ENCODE measurements at regions not wholly inside any gene's neighbourhood (a gene's known extent, or its start where the extent isn't known, plus 50 kb on each side); places are given as distances from the start of the nearest gene placed in this dataset.

- Histone ChIP-seq H3K4me3 (ENCODE audit: insufficient read depth, low read depth, low read length) (no peak overlapping the region), H3K4ac (ENCODE audit: low read depth, low read length) (no peak overlapping the region), H3K27ac (ENCODE audit: insufficient read depth, low read length) (no peak overlapping the region), H3K18ac (ENCODE audit: low read depth, low read length) (no peak overlapping the region), H2AK5ac (ENCODE audit: low read depth, low read length) (no peak overlapping the region), H3K23ac (ENCODE audit: low read depth, low read length) (no peak overlapping the region), H4K5ac (ENCODE audit: low read depth, low read length) (no peak overlapping the region), H2AFZ (replicated peaks; ENCODE audit: low read length, poor library complexity) (no peak overlapping the region), H2AK9ac (replicated peaks; ENCODE audit: low read depth, low read length, poor library complexity) (no peak overlapping the region), H2BK5ac (ENCODE audit: low read depth, low read length, poor library complexity, severe bottlenecking) (no peak overlapping the region), H3K9ac (ENCODE audit: low read depth, low read length) (no peak overlapping the region), H2BK15ac (ENCODE audit: low read depth, low read length) (no peak overlapping the region), H4K20me1 (ENCODE audit: insufficient read depth, low read length) (no peaks in the 10 kb centered on the region), H3K27me3 (ENCODE audit: control insufficient read depth, insufficient read depth, low read length) (no peaks in the 10 kb centered on the region; the same call in 1 of the 2 replicates), H3K36me3 (ENCODE audit: control insufficient read depth, insufficient read depth, low read length) (no peaks in the 10 kb centered on the region), H3K14ac (replicated peaks; ENCODE audit: low read depth, low read length) (no peak overlapping the region), H3K4me1 (ENCODE audit: control insufficient read depth, insufficient read depth, low read length) (no peaks in the 10 kb centered on the region), H2BK20ac (ENCODE audit: low read depth, low read length) (no peak overlapping the region), H3K56ac (ENCODE audit: extremely low read depth, insufficient read depth, low read length) (no peak overlapping the region), H3K79me1 (ENCODE audit: low read depth in 1 of 2, low read length in 2 of 2) (no peaks in the 10 kb centered on the region), H4K8ac (ENCODE audit: low read depth in 2 of 2, low read length in 2 of 2) (no peak overlapping the region), H3K4me2 (ENCODE audit: low read depth, low read length) (no peak overlapping the region), H2BK120ac (ENCODE audit: low read depth, low read length) (no peak overlapping the region), H3K9me3 (ENCODE audit: control insufficient read depth, insufficient read depth, low read length) (no peaks in the 10 kb centered on the region), H3K9me1 (ENCODE audit: insufficient read depth, low read length) (no peaks in the 10 kb centered on the region), H4K91ac (ENCODE audit: insufficient read depth, low read depth, low read length) (no peak overlapping the region)
- no TSS peak for BruUV-seq (replicated peaks)
- in situ Hi-C loops (cut with MboI; ENCODE audit: low sequenced_read_pairs): loop anchor here (25.0 kb wide), 1 partner anchor 1308 kb away; no protein-coding TSS in a partner anchor
- intact Hi-C loops (cut with micrococcal nuclease): no loop called here
- no peak for TF ChIP-seq NFE2L2 (IDR thresholded peaks at IDR 0.05; ENCODE audit: low read depth, low read length)
- TF ChIP-seq RCOR1 (IDR thresholded peaks at IDR 0.05; ENCODE audit: insufficient replicate concordance, low read length): no peak
- TF ChIP-seq ELK1 (IDR thresholded peaks at IDR 0.05; ENCODE audit: borderline replicate concordance, low read depth, low read length): no peak
- no peak for TF ChIP-seq BHLHE40 (IDR thresholded peaks at IDR 0.05; ENCODE audit: low read depth, low read length)
- no peak for TF ChIP-seq RFX5 (IDR thresholded peaks at IDR 0.05; ENCODE audit: low read depth, low read length)
- TF ChIP-seq CTCF (conservative IDR thresholded peaks at IDR 0.05; ENCODE audit: low read depth, low read length): no peak
- TF ChIP-seq MAZ (IDR thresholded peaks at IDR 0.05; ENCODE audit: borderline replicate concordance, low read depth, low read length): no peak
- CTCF ChIA-PET: interaction anchor here (1.9 kb wide), 1 partner anchor 81 kb away, joined by 4 read pairs; no protein-coding TSS in a partner anchor
- DNase-seq (no peak), ATAC-seq (ENCODE audit: low read depth) (no peak)
- dilution Hi-C loops (cut with HindIII; ENCODE audit: low sequenced_read_pairs, unreplicated experiment): no loop called here
- no CpG with 5 or more reads among the region's 1 CpG for WGBS, 2 experiments (ENCODE audit: extremely low coverage in 2 of 2, insufficient read length in 1 of 2)
- POLR2A ChIA-PET (ENCODE audit: unreplicated experiment): no interaction called here
Observed at GRCh38 chr6:148170286-148170685, 172.4 kb upstream of the SASH1 start.

Measured in IMR-90 (cell line).